ENCODE measurements at regions not wholly inside any gene's neighbourhood (a gene's known extent, or its start where the extent isn't known, plus 50 kb on each side); places are given as distances from the start of the nearest gene placed in this dataset.

DNA sequence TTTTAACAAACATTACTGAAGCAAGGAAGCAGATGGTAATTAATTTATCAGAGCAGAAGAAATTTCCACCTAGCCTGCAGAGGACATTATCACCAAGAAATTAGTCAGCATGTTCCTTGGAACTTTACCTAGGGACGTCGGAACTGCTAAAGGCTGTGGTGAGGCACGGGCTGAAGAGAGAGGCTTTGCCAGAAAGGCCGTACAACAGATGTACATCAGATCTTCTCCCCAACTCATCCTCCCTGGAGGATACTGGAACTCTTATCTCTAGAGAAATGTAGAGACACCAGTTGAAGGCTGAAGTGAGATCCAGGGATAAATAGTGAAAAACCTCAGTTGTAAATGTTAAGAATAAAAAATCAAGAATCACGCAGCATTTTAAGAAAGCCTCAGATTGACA, 257.1 kb downstream of the SAMD5 start:
- no peak for DNase-seq

DNA sequence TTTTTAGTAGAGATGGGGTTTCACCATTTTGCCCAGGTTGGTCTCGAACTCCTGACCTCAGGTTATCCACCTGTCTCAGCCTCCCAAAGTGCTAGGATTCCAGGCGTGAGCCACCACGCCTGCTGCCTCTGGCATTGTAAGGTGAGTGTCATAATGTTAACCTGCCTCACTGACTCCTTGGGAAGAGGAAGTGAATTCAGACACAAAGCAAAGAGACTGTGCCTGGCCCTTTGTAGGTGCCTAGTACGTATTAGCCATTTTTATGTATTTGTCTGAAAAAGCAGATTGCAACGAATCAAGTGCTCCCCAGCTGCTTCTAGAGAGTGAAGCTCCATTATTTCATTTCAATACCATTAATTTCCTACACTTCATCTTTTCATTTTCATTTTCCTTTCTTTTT, 260.5 kb downstream of the SAMD5 start:
- DNase-seq: no peak

DNA sequence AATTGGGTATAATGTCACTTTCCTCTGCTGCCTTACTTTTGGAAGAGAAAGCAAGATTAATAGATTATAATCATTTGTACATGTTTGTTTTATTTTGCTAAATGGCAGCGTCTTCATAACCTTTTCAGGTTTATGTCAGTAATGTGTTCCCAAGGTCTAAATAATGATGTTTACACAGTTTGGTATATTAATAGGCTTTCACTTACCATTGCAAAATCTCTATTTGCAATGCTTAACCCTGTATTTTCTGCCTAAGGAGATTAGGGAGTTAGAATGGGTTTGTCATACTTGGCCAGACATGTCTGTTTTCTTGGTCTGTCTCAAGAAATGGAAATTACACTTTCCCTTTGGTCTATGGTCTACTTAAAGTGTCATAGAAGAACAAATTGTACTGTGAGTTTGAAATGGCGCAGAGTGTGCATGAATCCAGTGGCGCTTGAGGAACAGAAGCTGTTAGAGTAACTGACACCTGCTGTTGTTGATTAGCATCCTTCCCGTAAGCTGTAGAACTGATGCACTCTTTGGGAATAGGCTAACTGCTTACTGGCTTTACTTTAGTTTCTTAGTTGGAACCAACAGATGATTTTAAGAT, 261.1 kb downstream of the SAMD5 start:
- no peak for DNase-seq

DNA sequence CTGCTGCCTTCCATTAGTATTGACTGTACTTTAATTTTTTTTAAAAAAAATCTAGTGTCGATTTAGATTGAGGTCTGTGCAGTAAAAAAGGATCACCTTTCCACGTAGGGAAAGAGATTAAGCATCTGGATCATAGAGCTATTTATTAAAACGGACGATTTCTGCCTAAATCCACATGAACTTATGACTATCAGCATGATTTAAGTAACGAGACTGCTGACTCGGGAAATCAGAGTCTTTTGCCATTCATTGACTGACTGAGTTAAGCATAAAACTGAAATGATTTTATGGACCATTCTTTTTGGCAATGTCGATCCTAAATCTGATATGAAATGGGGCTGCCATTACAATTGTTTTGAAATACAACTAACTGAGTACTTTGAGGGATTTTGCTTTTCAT, 261.7 kb downstream of the SAMD5 start:
- DNase-seq: no peak

DNA sequence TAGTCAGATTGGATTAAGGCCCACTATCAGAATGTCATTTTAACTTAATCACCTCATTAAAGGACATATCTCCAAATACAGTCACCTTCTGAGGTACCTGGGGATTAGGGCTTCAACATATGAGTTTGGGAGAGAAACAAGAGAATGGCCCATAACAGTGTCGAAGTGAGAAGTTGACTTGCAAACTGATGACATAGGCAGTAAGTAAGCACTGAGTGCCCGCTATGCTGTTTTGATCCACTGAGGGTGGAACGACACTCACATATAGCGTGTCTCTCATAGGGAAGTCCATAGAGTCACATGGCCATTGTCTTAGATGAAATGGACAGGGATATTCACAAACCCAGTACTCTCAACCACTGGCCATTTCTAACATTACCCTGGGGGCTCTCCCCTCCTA, 264.2 kb downstream of the SAMD5 start:
- DNase-seq: no peak

DNA sequence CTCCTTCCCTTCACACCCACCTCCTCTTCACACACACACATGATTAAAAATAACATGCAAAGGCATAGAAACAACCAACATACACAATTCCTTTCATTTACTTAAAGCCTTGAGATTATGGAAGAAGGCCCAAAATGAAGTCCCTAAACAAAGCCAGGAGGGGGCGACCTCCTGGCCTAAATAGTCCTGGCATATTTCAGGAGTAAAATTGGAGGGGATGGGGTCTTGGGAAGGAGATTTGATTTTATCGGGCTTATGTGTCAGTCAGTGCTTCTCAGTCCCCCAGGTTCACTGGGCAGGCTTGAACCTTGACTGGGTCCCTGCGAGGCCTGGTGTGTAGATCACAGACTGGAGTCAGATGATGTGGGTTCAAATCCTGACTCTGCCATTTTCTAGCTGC, 266.4 kb downstream of the SAMD5 start:
- no peak for DNase-seq

DNA sequence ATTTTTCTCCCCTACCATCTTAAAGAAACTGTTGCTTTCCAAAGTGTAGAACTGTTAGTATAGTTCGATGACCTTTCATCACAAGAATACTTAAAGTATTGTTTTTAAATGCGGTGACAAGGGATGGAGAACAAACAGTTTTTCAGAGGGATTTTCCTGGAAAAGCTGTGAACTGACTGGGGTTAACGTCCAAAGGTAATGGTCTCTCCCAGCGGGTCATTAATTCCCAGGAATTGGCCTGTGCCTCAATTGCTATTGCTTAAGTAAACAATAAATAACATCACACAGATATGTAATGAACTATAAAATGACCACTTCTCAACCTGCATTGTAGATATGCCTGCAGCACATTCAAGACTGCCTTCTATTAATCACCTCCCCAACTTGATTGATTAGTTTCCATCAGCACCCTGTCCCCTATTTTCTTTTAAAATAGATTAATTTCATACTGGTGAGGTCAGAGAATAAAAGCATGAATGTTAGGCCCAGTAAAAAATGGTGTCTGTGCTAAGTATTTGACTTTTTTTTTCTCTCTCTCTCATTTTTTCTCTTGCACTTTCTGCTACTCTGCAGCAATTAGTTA, 268.2 kb downstream of the SAMD5 start:
- no peak for DNase-seq

DNA sequence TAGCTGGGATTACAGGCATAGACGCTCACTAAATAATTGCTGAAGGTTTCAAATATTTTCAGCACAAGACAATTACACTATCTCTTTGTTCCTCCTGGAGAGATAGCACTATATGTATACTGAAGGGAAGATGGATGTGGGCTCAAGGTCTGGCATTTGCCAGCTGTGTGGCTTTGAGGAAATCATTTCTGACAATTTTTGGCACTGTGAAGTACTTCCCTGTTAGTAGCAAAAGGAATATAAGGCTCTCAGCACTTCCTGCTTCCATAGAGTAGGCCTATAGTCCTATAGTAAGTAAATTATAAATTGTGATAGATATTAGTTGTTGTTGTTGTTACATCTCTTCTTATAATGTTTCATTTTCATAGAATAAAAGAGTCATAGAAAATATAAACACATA, 271.1 kb downstream of the SAMD5 start:
- DNase-seq: no peak

DNA sequence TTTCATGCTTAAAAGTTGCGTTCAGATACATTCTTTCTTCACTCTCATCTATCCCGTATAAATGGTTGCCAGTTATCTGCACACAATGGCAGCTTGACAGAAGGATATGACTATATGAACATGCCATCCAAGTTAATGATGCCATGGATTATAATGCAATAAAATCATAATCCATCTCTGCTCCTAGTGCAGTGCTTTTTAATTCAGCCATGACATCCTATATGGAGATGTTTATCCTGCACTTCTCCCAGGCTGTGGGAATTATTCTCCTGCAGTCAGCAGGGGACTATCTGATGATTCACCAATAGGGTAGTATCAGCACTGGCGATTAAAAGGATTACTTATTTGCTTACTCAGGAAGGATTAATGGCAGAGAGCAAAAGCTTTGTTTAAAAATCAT, 273.8 kb downstream of the SAMD5 start:
- no peak for DNase-seq

DNA sequence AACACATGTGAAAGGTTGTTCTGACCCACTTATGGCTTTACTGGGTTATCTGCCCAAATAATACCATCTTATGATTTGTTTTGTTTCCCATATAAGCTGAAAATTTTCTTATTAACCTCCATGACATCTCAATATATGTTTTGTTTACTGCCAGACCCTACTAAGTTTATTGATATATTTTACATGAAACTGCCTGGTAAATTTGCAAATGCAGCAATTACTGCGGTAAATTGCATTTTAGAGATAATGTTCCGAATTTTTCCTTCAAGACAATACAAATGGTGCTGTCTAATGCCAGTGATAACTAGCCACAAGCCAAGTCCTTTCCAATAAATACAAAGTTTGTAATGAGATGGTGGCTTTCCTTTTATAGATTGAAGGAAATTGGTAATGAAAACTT, 275.9 kb downstream of the SAMD5 start:
- no peak for DNase-seq

DNA sequence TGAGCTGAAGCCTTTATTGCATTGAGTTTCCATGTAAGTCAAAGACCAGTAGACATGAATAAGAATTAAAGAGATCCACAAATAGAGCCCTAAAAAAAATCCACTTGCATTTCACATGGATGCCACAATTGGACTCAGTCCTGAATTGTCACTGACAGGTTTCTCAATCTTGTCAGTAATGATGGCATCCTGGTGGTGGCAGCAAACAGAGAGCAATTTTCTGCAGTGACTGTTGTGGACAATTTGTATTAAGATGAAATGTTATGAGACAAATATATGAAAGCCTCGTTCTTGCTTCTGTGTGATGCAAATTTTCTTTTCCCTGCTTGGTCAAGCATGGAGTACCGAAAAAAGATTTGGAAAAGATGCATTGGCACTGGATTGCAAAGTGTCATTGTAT, 278.9 kb downstream of the SAMD5 start:
- DNase-seq: no peak

DNA sequence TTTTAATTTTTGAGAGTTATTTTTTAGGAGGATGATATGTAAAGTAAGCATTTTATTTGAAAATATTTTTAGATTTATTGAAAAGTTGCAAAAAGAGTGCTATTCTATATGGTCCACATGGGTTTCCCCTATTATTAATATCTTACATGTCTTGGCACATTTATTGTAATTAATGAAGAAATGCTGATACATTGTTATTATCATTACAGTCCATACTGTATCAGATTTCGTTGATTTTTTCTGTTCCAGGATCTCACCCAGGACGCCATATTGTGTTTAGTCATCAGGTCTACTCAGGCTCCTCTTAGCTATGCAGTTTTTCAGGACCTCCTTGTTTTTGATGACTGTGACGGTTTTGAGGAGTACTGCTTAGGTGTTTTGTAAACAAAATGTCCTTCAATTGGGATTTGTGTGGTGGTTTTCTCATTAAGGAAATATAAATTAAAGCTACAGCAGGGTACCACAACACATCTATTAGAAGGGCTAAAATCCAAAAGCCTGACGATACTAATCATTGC, 281.0 kb downstream of the SAMD5 start:
- DNase-seq: no peak

DNA sequence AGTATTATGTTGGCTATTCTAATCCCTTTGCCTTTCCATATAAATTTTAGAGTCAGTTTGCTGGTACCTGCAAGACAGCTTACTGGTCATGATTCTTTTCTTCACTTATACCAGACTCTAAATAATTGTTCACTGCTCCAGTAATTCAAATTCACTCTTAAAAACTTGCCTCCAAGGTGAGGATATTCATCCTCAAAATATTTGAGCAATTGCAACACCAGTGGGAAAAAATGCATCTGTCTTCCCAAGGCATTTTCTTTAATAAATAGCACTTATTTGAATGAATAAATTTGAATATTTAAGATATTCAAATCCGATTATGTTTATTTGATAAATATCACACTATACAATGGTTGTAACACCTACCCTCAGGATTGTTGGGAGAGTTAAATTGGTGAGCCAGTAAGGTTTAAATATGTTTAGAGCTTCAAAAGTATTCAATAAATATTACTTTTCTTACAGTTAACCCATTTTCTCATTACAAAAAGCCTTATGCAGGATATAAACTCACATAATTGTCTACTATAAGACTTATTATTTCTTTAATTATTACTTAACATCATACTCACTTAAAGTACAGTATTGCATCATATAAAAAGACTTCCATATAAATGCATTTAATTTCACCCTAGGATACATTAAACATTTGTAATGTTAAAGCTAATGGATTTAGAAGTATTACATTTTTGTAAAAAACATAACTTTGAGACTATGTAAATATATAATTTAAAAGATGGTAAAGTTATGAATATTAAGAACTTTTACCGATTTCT, 285.6 kb downstream of the SAMD5 start:
- no peak for DNase-seq

DNA sequence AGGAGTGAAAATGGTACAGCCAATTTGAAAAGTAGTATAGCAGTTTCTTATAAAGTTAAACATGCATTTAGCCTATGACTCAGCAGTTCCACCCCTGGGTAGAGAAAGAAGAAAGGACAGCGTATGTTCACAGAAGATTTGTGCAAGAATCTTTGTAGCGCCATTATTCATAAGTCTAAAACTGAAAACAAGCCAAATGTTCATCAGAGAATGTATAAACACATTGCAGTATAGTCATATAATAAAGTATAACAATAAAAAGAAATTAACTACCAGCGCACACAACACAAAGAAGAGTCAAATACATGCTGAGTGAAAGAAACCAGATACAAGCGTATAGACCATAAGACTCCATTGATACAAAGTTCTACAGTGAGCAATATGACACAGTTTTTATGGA, 294.0 kb downstream of the SAMD5 start:
- DNase-seq: no peak

DNA sequence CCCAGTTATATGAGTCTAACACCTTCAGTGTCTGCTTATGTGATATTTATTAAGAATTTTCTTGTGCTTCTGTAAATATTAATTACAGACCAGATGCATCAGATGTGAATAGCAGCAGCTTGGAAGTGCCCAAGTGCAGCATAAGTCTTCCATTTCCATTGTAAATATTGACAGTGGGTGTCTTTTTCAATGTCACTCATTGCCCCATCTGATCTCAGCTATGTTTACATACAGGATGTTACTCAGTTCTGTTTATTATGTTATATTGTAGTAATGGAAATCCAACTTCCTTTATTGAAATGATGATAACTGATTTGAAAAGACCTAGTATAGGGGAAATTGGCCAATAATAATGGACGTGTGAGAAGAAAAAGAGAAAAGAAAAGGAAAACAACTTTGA, 296.7 kb downstream of the SAMD5 start:
- DNase-seq: no peak

DNA sequence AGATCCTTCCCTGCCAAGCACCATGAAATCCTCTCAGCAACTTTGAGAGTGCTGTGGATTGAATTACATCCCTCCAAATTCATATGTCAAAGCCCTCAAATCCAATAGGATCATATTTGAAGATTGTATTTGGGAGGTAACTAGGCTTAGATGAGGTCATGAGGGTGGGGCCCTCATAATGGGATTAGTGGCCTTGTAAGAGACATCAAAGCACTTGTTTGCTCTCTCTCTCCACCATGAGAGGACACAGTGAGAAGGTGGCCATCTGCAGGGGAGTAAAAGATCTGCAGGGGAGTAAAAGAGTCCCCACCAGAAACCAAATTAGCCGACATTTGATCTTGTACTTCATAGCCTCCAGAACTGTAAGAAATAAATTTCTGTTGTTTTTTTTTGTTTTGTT, 298.2 kb downstream of the SAMD5 start:
- no peak for DNase-seq

DNA sequence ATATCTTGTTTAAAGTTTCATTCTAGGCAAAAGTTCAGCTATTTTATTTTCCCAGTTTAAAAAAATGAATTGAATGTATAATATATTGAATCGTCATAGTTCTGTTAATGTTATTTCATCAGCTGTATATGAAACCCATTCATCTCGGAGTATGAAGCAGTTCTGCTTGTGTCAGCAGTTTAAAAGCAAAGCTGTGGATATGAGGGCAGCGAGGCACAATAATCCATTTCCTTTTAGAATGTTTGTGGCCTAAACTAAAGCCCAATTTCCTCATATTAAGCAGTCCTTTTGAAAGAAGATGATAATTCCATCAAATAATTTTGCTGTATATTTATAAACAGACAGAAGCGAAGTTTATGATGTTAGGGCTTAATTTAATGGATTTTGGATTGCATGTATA, 300.1 kb downstream of the SAMD5 start:
- no peak for DNase-seq

DNA sequence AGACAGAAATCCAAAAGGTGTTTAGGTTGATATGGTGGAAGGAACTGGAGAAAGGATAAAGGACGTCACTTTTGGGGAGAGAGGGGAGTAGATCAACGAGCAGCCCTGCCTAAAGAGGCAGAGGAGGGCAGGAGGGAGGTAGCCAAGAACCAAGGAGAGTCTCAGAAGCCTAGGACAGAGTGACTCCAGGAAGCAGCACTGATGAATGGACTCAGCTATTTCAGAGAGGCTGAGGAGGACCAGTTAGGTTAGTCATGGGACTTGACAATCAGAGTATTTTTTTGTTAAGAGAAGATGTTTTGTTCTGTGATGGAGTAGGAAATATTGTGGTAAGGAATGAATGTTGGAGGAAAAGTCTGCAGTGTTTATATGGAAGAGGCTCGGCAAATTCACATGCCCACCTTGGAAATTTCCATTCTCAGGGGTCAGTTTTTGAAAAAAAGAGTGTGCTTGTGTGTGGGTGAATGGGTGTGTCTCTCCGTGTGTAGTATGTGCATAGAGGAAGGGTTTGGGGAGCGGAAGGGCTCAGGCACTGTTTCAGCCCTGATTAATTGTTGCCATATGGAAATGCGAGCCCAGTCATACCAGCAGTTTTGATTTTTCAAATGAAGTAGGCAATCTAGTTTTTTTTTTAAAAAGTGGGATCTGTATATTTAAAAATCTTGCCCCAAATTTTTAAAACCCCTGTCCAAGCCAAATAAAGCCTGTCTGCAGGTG, 303.6 kb downstream of the SAMD5 start:
- no peak for DNase-seq

DNA sequence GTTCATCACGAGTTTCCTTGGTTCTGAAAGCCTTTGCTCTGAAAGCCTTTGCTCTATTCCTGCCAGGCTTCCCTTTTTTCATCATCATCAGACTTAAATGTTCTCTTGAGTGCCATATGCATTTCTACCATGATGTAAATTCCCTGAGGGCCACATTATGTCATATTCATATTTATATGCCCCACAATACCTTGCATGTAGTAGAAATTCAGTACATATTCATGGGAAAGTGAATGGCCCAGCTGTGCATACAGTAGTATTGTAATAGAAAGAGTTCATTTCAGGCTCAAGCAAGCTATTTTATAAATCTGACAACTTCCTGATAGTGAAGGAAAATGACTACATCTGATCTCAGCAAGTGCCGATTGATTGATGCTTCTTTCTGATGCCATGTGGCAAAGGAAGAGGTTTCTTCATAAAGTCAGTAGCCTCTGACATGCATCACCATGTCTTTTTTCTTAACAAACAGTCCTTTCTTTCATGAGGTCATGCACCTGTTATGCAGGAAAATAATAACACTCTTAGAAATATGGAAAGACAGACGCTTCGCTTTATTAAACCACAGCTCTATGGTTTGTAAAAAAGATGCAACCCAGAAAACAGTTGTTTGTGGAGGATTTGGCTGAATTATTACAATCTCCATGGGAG, 308.7 kb downstream of the SAMD5 start:
- DNase-seq: no peak

DNA sequence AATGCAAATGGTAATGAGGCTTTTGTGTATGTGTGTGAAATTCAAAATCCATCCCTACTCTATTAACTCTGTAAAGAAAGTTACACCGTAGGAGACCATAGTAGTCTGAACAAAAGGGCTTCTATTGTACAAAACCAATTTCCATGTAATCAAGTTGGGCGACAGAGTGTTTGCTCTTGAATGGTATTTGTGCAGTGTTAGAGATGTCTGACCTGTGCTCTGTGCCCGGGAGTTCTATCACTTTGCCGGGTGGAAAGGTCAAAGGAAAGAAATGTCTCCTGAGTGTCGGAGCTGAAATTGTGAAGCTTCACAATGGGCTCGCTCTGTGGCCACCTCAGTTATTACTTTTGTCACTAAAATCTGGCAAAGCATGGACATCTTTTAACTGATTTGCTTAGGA, 312.0 kb downstream of the SAMD5 start:
- DNase-seq: no peak

DNA sequence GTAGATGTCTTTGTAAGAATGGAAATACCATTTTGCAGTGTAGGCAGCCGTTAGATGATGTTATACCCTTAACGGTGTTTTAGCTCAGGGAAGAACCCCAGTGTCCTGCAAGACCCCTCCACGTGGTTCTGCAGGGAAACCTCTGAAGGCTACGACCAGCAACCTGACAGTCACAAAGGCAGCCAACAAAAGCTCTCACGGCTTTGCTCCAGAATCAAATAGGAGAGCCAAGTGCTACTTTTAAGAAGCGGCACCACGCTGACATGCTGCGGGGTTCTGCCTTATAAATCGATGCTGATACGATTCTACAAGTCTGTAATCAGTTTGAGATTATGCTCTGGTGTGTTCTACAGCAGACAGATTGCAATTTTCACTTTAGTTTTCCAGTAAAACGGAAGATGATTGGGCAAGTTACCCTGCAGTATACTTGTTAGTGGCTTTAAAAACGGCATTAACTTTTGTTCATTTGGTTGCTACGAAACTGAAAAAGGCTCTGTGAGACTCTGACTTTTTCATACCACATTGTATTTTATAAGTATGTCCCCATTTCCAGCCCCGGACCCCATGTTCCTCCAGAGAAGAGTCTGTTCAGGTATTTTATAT, 312.9 kb downstream of the SAMD5 start:
- DNase-seq: no peak

DNA sequence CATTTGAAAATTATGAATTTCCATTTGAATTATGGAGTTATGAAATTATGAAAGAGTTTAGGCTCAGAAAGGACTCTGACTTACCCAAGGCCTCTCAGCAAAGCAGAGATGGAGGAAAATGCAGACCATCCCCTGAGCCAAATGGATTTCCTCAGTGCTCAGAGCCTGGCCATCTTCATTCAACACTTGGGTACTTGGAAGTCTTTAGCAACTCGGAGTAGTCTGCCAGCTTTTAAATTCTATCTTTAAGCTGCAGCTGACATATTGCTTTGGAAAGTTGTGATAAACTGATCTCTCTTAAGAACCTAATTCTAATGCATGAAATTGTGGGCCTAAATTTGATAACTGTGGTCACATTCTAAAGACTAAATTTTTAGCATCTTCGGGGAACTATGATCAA, 315.4 kb downstream of the SAMD5 start:
- DNase-seq: no peak

DNA sequence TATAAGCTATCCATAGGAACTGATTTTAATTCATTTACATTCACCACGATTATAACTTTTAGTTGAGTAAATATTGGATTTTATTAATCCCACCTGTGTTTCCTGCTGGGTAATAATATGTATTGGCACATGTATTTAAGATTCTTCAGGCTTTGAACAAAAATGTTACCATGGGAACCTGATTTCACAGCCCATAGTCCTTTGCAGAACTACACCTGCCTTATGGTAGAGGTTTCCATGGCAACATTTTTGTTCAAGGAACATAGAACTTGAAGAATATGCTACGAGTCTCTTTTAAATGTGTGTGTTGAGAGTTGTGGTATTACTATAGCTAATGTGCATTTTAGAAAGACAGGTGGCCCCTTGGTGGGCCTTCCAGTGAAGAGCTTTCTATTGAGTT, 317.4 kb downstream of the SAMD5 start:
- no peak for DNase-seq

Data from activated CD8-positive, alpha-beta memory T cell treated with anti-CD3 and anti-CD28 coated beads for 24 hours (primary cell).